Heart left ventricle (tissue), 16 donors: ENCODE measurements at regions not wholly inside any gene's neighbourhood (a gene's known extent, or its start where the extent isn't known, plus 50 kb on each side); places are given as distances from the start of the nearest gene placed in this dataset.

Experiments used
- ATAC-seq, 4 donors: fragments of 200-7000 bp; cut with Tn5 transposase; one replicate each; pipeline ENCODE4 v1.9.1; 2020 to 2022; ENCODE audit warnings: moderate library complexity in 4 of 4, mild to moderate bottlenecking in 3 of 4, moderate number of reproducible peaks in 1 of 4
- DNase-seq, 5 donors: peaks; one replicate each; pipeline ENCODE4 v3.0.0-alpha.2; 2020
- H3K27ac ChIP-seq, 12 donors: fragments of 200-600 bp; sonication (generic) in 4 of 12; one replicate each; pipeline versions ENCODE4 v1.5.0 to v1.8.0; 2016 to 2022; ENCODE audit warnings: mild to moderate bottlenecking in 2 of 12
- H3K27me3 ChIP-seq, 9 donors: fragments of 200-600 bp; sonication (generic) in 2 of 9; one replicate each; pipeline versions ENCODE4 v1.5.1 to v1.8.0; 2016 to 2022; ENCODE audit warnings: mild to moderate bottlenecking in 3 of 9
- H3K36me3 ChIP-seq, 9 donors: fragments of 200-600 bp; sonication (generic) in 2 of 9; one replicate each; pipeline versions ENCODE4 v1.5.0 to v1.8.0; 2018 to 2022; ENCODE audit warnings: mild to moderate bottlenecking in 2 of 9
- H3K4me1 ChIP-seq, 12 donors: fragments of 200-600 bp; sonication (generic) in 4 of 12; one replicate each; pipeline versions ENCODE4 v1.5.0 to v1.8.0; 2016 to 2022; ENCODE audit warnings: mild to moderate bottlenecking in 3 of 12
- H3K4me3 ChIP-seq, 12 donors: fragments of 200-600 bp; sonication (generic) in 4 of 12; one replicate each; pipeline versions ENCODE4 v1.5.0 to v1.8.0; 2017 to 2022; ENCODE audit warnings: mild to moderate bottlenecking in 9 of 12, moderate library complexity in 4 of 12
- H3K9me3 ChIP-seq, 12 donors: fragments of 200-600 bp; sonication (generic) in 4 of 12; one replicate each; pipeline versions ENCODE4 v1.5.0 to v1.8.0; 2016 to 2022; ENCODE audit warnings: mild to moderate bottlenecking in 1 of 12
- POLR2A ChIP-seq, 2 donors: fragments of 450-650 bp; IDR thresholded peaks; one replicate each; pipeline ENCODE4 v1.6.1; 2017; ENCODE audit warnings: antibody characterized with exemption in 2 of 2, mild to moderate bottlenecking in 2 of 2, moderate library complexity in 2 of 2
- WGBS, 4 donors: extraction: QIAGEN DNeasy Blood & Tissue Kit in 2 of 4; methylation state at CpG; one replicate each; pipeline versions ENCODE4 v1.1.5 to v1.1.7; 2013 to 2018; 5-methylcytosine and 5-hydroxymethylcytosine counted together
- intact Hi-C, 10 donors: fragments of 100-400 bp; cut with DNase I; formaldehyde crosslinking; loops; one replicate each; pipeline versions ENCODE4 v1.11.1 to v1.14.2; 2022
- microRNA-seq, 4 donors: library from miRNA; unstranded; fragments of <30 nt; microRNA quantifications; one replicate each; pipeline versions ENCODE4 to v1.2.0, GENCODE V29; 2017 to 2020
- TF ChIP-seq, protein P1 (sequence below), 12 donors: fragments of 200-600 bp; sonication (generic) in 4 of 12; IDR thresholded peaks; one replicate each; pipeline versions ENCODE4 v1.5.0 to v1.8.0; 2018 to 2022; ENCODE audit warnings: antibody characterized with exemption in 12 of 12, mild to moderate bottlenecking in 5 of 12
- donor health status: ischemic (EF 13 %, LVEDD 7.1; RV severe dilation, severe dysfunction).
- donor health status: healthy with polysubstance abuse.
- donor health status: DM: no; HTN: yes; CAD: no.
- donor health status: DM: no; HTN: no; CAD: no.
- donor health status: ischemic (EF 25% LVEDD 6.9; RV normal size, moderate dysfunction).
- donor health status: ischemic (EF 25% LVEDD 5.7; RV mildly dilated, moderate dysfunction).
- donor health status: healthy.
- donor health status: DM: yes; HTN: yes; CAD: no.
- donor health status: ischemic (EF 35%, LVEDD 5.7; RV mildly dilated, moderate dysfunction).
- donor health status: nonischemic (EF 11% LVEDD 7.7; RV severe dilation, severe dysfunction).
- donor health status: DM: yes; HTN: yes; CAD: no.
- donor health status: PGD.
- donor health status: ischemic (EF 29% LVEDD 5.4; RV normal size, mild dysfunction).
- donor health status: nonischemic (EF 23%, LVEDD 6.1; RV moderate dilation, normal function).

- TF ChIP-seq, protein P1, sequence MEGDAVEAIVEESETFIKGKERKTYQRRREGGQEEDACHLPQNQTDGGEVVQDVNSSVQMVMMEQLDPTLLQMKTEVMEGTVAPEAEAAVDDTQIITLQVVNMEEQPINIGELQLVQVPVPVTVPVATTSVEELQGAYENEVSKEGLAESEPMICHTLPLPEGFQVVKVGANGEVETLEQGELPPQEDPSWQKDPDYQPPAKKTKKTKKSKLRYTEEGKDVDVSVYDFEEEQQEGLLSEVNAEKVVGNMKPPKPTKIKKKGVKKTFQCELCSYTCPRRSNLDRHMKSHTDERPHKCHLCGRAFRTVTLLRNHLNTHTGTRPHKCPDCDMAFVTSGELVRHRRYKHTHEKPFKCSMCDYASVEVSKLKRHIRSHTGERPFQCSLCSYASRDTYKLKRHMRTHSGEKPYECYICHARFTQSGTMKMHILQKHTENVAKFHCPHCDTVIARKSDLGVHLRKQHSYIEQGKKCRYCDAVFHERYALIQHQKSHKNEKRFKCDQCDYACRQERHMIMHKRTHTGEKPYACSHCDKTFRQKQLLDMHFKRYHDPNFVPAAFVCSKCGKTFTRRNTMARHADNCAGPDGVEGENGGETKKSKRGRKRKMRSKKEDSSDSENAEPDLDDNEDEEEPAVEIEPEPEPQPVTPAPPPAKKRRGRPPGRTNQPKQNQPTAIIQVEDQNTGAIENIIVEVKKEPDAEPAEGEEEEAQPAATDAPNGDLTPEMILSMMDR (IDR thresholded peaks at IDR 0.05), result no peak
- TF ChIP-seq POLR2A (IDR thresholded peaks at IDR 0.05), result no peak
- Histone ChIP-seq H3K36me3 (no peaks in the 10 kb centered on the region), H3K4me3 (no peak overlapping the region), H3K27me3 (no peaks in the 10 kb centered on the region), H3K9me3 (peaks cover 0 to 7% (median 0%) of the 10 kb centered on the region in 12 donors), H3K27ac (no peak overlapping the region), H3K4me1 (peaks cover 0 to 3% (median 0%) of the 10 kb centered on the region in 12 donors)
- no peak for ATAC-seq
- 93 to 100% (median 96%) methylated on average over 2 of the region's 2 CpGs for WGBS, 4 donors
- DNase-seq, result no peak
- intact Hi-C loops, result loop anchor here in 1 of 10 donors (5.0 kb wide), 1 partner anchor 34 kb away; no protein-coding TSS in a partner anchor
Measured at GRCh38 chr13:44322928-44323327, 50.7 kb upstream of the SERP2 start.

GRCh38 chr13:44323754-44324153 lies 49.9 kb upstream of the SERP2 start:
- no peaks in the 10 kb centered on the region for H3K4me1 ChIP-seq
- H3K27me3 ChIP-seq, result no peaks in the 10 kb centered on the region
- no peaks in the 10 kb centered on the region for H3K36me3 ChIP-seq
- TF ChIP-seq, protein P1 (IDR thresholded peaks at IDR 0.05), result no peak
- no peak for TF ChIP-seq POLR2A (IDR thresholded peaks at IDR 0.05)
- no peak overlapping the region for H3K27ac ChIP-seq
- no peak for ATAC-seq
- WGBS, 4 donors, result 83 to 100% (median 96%) methylated on average over 1 of the region's 1 CpG
- DNase-seq, result no peak
- no peak overlapping the region for H3K4me3 ChIP-seq
- intact Hi-C loops, result loop anchor here in 1 of 10 donors (5.0 kb wide), 1 partner anchor 34 kb away; no protein-coding TSS in a partner anchor
- peaks cover 0 to 10% (median 0%) of the 10 kb centered on the region in 12 donors for H3K9me3 ChIP-seq

Small RNA genes lying in the stretch of these regions (microRNA-seq; reads per million reads assigned to microRNA genes)
- gene MIR8079, result 0 reads per million in 4 donors
